Endodermal cell (in vitro differentiated cells): ENCODE measurements at regions not wholly inside any gene's neighbourhood (a gene's known extent, or its start where the extent isn't known, plus 50 kb on each side); places are given as distances from the start of the nearest gene placed in this dataset.
A peak's percentile ranks its signal among the peaks of the same experiment; 100 is the strongest.

Source experiments
- DNase-seq: peaks from one replicate; pipeline ENCODE4 v3.0.0-alpha.2; 2017
- H3K27ac ChIP-seq: 2 replicates; pipeline ENCODE4 v1.5.1; 2013; ENCODE audit warnings: mild to moderate bottlenecking, low read depth, low read length, moderate library complexity
- H3K27me3 ChIP-seq: 2 replicates; pipeline ENCODE4 v1.6.1; 2013; ENCODE audit warnings: mild to moderate bottlenecking, low read length, moderate library complexity; ENCODE audit not compliant: insufficient read depth, control insufficient read depth, poor library complexity, severe bottlenecking
- H3K36me3 ChIP-seq: 2 replicates; pipeline ENCODE4 v1.7.0; 2013; ENCODE audit warnings: mild to moderate bottlenecking, low read length, moderate library complexity; ENCODE audit not compliant: control insufficient read depth, insufficient read depth
- H3K4me1 ChIP-seq: one replicate; pipeline ENCODE4 v1.7.0; 2013; ENCODE audit warnings: low read length; ENCODE audit not compliant: control insufficient read depth, insufficient read depth
- H3K4me3 ChIP-seq: 2 replicates; pipeline ENCODE4 v1.5.1; 2013; ENCODE audit warnings: mild to moderate bottlenecking, low read length, moderate library complexity
- H3K9ac ChIP-seq: 2 replicates; pipeline ENCODE4 v1.6.1; 2013; ENCODE audit warnings: mild to moderate bottlenecking, low read length, moderate library complexity; ENCODE audit not compliant: poor library complexity, severe bottlenecking; ENCODE audit errors: extremely low read depth
- H3K9me3 ChIP-seq: 2 replicates; pipeline ENCODE4 v1.6.1; 2013; ENCODE audit warnings: mild to moderate bottlenecking, low read length, moderate library complexity; ENCODE audit not compliant: control insufficient read depth
- H3K27ac Mint-ChIP-seq: 2 replicates; pipeline ENCODE4 v1.8.0; 2020; ENCODE audit warnings: mixed read lengths
- H3K27me3 Mint-ChIP-seq: 2 replicates; pipeline ENCODE4 v1.8.0; 2021; ENCODE audit warnings: mild to moderate bottlenecking, mixed read lengths; ENCODE audit not compliant: insufficient read depth
- H3K36me3 Mint-ChIP-seq: 2 replicates; pipeline ENCODE4 v1.8.0; 2020; ENCODE audit warnings: low read depth, mixed read lengths
- H3K4me1 Mint-ChIP-seq: 2 replicates; pipeline ENCODE4 v1.8.0; 2020; ENCODE audit warnings: mixed read lengths
- H3K4me3 Mint-ChIP-seq: 2 replicates; pipeline ENCODE4 v1.8.0; 2020; ENCODE audit warnings: mild to moderate bottlenecking, moderate library complexity, mixed read lengths
- H3K9me3 Mint-ChIP-seq: 2 replicates; pipeline ENCODE4 v1.8.0; 2020; ENCODE audit warnings: mild to moderate bottlenecking, mixed read lengths
- WGBS, 2 experiments: methylation state at CpG; one replicate each; pipeline versions ENCODE4 v1.1.5 to v1.1.7; 2013; ENCODE audit warnings: missing lambda C conversion rate in 2 of 2, mixed read lengths in 1 of 2; ENCODE audit not compliant: insufficient coverage in 1 of 2, insufficient read length in 1 of 2; 5-methylcytosine and 5-hydroxymethylcytosine counted together
- TF ChIP-seq, protein P1 (sequence below): fragments of 200-600 bp; sonication (generic); conservative IDR thresholded peaks from 2 replicates; pipeline ENCODE4 v1.5.0; 2021; ENCODE audit warnings: antibody characterized with exemption, mild to moderate bottlenecking

DNA sequence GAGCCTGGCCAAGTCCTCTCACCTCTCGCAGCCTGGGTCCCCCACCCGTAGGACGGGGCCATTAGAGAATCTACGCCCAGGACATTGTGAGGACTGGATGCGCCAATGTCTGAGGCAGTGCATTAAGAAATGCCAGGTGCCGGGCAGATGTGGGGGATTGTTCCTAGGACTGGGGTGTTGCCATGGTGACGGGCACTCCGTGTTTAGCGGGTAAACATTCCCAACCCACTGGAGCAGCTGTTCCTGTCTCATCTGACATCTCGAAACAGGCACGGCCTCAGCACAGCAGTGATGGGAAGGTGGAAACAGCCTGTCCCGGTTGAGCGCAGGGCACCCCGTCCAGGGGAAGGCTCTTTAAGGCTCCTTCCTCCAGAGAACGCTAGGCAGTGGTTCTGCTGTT, 99.6 kb upstream of the RTL6 start:
- Mint-ChIP-seq H3K27me3 (no peaks in the 10 kb centered on the region), H3K4me1 (peaks cover 10% of the 10 kb centered on the region), H3K4me3 (no peak overlapping the region), H3K36me3 (no peaks in the 10 kb centered on the region), H3K27ac (no peak overlapping the region), H3K9me3 (no peaks in the 10 kb centered on the region)
- TF ChIP-seq, protein P1, sequence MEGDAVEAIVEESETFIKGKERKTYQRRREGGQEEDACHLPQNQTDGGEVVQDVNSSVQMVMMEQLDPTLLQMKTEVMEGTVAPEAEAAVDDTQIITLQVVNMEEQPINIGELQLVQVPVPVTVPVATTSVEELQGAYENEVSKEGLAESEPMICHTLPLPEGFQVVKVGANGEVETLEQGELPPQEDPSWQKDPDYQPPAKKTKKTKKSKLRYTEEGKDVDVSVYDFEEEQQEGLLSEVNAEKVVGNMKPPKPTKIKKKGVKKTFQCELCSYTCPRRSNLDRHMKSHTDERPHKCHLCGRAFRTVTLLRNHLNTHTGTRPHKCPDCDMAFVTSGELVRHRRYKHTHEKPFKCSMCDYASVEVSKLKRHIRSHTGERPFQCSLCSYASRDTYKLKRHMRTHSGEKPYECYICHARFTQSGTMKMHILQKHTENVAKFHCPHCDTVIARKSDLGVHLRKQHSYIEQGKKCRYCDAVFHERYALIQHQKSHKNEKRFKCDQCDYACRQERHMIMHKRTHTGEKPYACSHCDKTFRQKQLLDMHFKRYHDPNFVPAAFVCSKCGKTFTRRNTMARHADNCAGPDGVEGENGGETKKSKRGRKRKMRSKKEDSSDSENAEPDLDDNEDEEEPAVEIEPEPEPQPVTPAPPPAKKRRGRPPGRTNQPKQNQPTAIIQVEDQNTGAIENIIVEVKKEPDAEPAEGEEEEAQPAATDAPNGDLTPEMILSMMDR: no peak
- H3K4me3 ChIP-seq: no peak overlapping the region
- H3K4me1 ChIP-seq: no peaks in the 10 kb centered on the region
- peak overlapping the region; percentile 49 for H3K27ac ChIP-seq
- 87 to 89% methylated on average over 14 to 15 of the region's 15 CpGs for WGBS, 2 experiments
- H3K9ac ChIP-seq: no peak overlapping the region
- DNase-seq: no peak
- H3K9me3 ChIP-seq: no peaks in the 10 kb centered on the region
- H3K27me3 ChIP-seq: no peaks in the 10 kb centered on the region
- no peaks in the 10 kb centered on the region for H3K36me3 ChIP-seq

DNA sequence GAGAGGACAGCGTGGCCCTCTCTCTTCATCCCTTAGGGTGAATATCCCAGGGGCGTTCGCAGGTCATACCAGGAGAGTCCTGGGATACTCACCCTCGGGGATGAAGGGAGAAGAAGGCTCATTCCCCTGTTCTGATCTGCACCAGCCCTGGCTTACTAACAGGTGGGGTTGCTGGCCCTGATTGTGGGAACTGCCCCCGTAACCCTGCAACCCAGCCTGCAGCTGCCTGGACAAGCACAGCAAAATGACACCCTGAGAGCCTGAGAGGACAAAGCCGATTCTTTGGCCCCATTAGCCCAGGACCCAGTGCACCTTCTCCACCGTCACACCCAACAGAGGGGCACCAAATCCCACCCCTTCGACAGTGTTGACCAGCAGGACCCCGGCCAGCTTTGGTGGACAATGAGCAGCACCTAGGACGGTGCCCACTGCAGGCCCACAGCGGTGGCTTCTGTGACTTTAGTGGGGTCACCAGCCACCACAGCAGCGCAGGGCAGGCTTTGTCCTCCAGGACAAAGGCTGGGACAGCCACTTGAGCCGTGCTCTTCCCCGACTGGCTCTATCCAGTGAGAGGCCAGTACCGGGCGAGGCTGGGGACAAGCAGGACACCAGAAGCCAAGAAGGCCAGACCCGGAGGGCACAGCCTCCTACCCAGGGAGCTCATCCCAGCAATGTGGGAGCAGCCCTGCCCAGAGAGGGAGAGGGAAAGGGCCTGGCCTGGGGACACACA, 98.5 kb upstream of the RTL6 start:
- 90 to 94% methylated on average over 8 to 17 of the region's 17 CpGs for WGBS, 2 experiments
- Histone ChIP-seq H3K36me3 (no peaks in the 10 kb centered on the region), H3K4me1 (no peaks in the 10 kb centered on the region), H3K27me3 (no peaks in the 10 kb centered on the region), H3K27ac (peak overlapping the region; percentile 60), H3K4me3 (no peak overlapping the region), H3K9me3 (no peaks in the 10 kb centered on the region), H3K9ac (no peak overlapping the region)
- H3K4me3 Mint-ChIP-seq: no peak overlapping the region
- TF ChIP-seq, protein P1: no peak
- H3K36me3 Mint-ChIP-seq: no peaks in the 10 kb centered on the region
- peaks cover 10% of the 10 kb centered on the region for H3K4me1 Mint-ChIP-seq
- peaks cover 1% of the 10 kb centered on the region for H3K9me3 Mint-ChIP-seq
- no peak overlapping the region for H3K27ac Mint-ChIP-seq
- H3K27me3 Mint-ChIP-seq: no peaks in the 10 kb centered on the region
- DNase-seq: no peak

DNA sequence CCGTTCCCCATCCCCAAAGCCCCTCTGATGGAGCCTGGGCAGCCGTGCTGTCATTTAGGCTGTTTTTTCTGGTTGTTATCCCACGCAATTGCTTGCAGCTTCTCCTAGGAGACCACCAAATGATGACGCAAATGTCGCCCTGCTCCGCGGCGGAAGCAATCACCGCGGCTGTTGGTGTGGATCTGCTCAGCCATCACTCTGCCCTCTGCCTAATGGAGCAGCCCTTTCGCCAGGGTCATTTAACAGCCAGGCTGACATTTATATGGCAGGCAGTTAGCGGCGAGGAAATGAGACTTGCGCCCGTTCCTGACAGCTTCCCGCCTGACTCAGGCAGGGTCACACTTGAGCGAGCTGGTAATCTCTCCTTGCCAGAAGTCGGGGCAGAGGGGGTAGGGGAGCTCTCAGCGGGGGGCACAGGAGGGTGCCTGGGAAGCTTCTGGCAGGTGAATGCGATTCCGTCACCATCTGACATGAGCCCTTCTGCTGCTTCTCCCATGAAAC, 97.9 kb upstream of the RTL6 start:
- no peaks in the 10 kb centered on the region for H3K4me1 ChIP-seq
- peaks cover 5% of the 10 kb centered on the region for H3K9me3 Mint-ChIP-seq
- no peak overlapping the region for H3K27ac Mint-ChIP-seq
- no peak overlapping the region for H3K4me3 ChIP-seq
- peaks cover 10% of the 10 kb centered on the region for H3K4me1 Mint-ChIP-seq
- no peaks in the 10 kb centered on the region for H3K27me3 Mint-ChIP-seq
- TF ChIP-seq, protein P1: no peak
- H3K9me3 ChIP-seq: no peaks in the 10 kb centered on the region
- H3K9ac ChIP-seq: no peak overlapping the region
- DNase-seq: no peak
- H3K36me3 ChIP-seq: no peaks in the 10 kb centered on the region
- peak overlapping the region; percentile 60 for H3K27ac ChIP-seq
- WGBS, 2 experiments: 76 to 84% methylated on average over 18 to 21 of the region's 21 CpGs
- H3K27me3 ChIP-seq: no peaks in the 10 kb centered on the region
- H3K4me3 Mint-ChIP-seq: no peak overlapping the region
- no peaks in the 10 kb centered on the region for H3K36me3 Mint-ChIP-seq
